ENCODE measurements at regions not wholly inside any gene's neighbourhood (a gene's known extent, or its start where the extent isn't known, plus 50 kb on each side); places are given as distances from the start of the nearest gene placed in this dataset.
"Not testable (repeated sequence)": the region's sequence is repeated elsewhere in the genome, so short reads cannot be mapped to it uniquely, and the experiment has no call there.

GRCh38 chr5:17367256-17367840 is 130.7 kb upstream of the TAF11L2 start:
- DNase-seq, result no peak

GRCh38 chr5:17370651-17371050 is 127.4 kb upstream of the TAF11L2 start:
- no peak for DNase-seq

GRCh38 chr5:17373406-17373805 is 124.6 kb upstream of the TAF11L2 start:
- DNase-seq, result peak; percentile 63

- no peak for DNase-seq
These were observed 124.0 kb upstream of the TAF11L2 start for GRCh38 chr5:17373814-17374556.

GRCh38 chr5:17374973-17375742 is 122.9 kb upstream of the TAF11L2 start:
- no peak for DNase-seq

GRCh38 chr5:17375886-17376285 is 122.1 kb upstream of the TAF11L2 start:
- DNase-seq, result not testable (repeated sequence)

GRCh38 chr5:17378346-17378997 is 119.6 kb upstream of the TAF11L2 start:
- DNase-seq, result no peak

GRCh38 chr5:17379100-17379951 is 118.7 kb upstream of the TAF11L2 start:
- peak; percentile 63 for DNase-seq

- peak; percentile 99 for DNase-seq
These were observed 116.1 kb upstream of the TAF11L2 start for GRCh38 chr5:17381932-17382331.

- DNase-seq, result no peak
These were observed 114.5 kb upstream of the TAF11L2 start for GRCh38 chr5:17383526-17383925.

GRCh38 chr5:17384181-17384580 is 113.8 kb upstream of the TAF11L2 start:
- DNase-seq, result no peak

- no peak for DNase-seq
These were observed 109.3 kb upstream of the TAF11L2 start for GRCh38 chr5:17388717-17389116.

GRCh38 chr5:17394086-17394485 is 103.9 kb upstream of the TAF11L2 start:
- no peak for DNase-seq

GRCh38 chr5:17395106-17395880 is 102.7 kb upstream of the TAF11L2 start:
- no peak for DNase-seq

- no peak for DNase-seq
These were observed 101.8 kb upstream of the TAF11L2 start for GRCh38 chr5:17396247-17396646.

GRCh38 chr5:17398431-17398830 is 99.6 kb upstream of the TAF11L2 start:
- DNase-seq, result peak; percentile 71

GRCh38 chr5:17398866-17399835 is 98.9 kb upstream of the TAF11L2 start:
- peak; percentile 44 for DNase-seq

GRCh38 chr5:17399931-17400330 is 98.1 kb upstream of the TAF11L2 start:
- DNase-seq, result no peak

GRCh38 chr5:17400724-17401469 is 97.1 kb upstream of the TAF11L2 start:
- DNase-seq, result peak; percentile 69
